Activated T-helper 17 cell treated with anti-CD3 and anti-CD28 coated beads, Interleukin-2, amount 50 U/mL, for 72 hours (primary cell): ENCODE measurements at regions not wholly inside any gene's neighbourhood (a gene's known extent, or its start where the extent isn't known, plus 50 kb on each side); places are given as distances from the start of the nearest gene placed in this dataset.
"Not testable (repeated sequence)": the region's sequence is repeated elsewhere in the genome, so short reads cannot be mapped to it uniquely, and the experiment has no call there.

Source experiments
- ATAC-seq: fragments of 150-1000 bp; cut with Tn5 transposase; replicated peaks from 2 replicates; pipeline ENCODE4 v1.10.0; 2021; ENCODE audit warnings: mild to moderate bottlenecking, moderate library complexity
- H3K27ac Mint-ChIP-seq: one replicate; pipeline ENCODE4 v1.8.0; 2022; ENCODE audit warnings: mixed read lengths
- H3K27me3 Mint-ChIP-seq: one replicate; pipeline ENCODE4 v1.8.0; 2022; ENCODE audit warnings: mixed read lengths
- H3K36me3 Mint-ChIP-seq: one replicate; pipeline ENCODE4 v1.8.0; 2022; ENCODE audit warnings: low read depth, mild to moderate bottlenecking, mixed read lengths
- H3K4me1 Mint-ChIP-seq: one replicate; pipeline ENCODE4 v1.8.0; 2022; ENCODE audit warnings: mixed read lengths
- H3K4me3 Mint-ChIP-seq: one replicate; pipeline ENCODE4 v1.8.0; 2022; ENCODE audit warnings: mild to moderate bottlenecking, mixed read lengths
- H3K9me3 Mint-ChIP-seq: one replicate; pipeline ENCODE4 v1.8.0; 2022; ENCODE audit warnings: mixed read lengths

GRCh38 chr5:174500636-174501035, 223.7 kb upstream of the MSX2 start:
- Mint-ChIP-seq H3K36me3 (no peaks in the 10 kb centered on the region), H3K9me3 (peaks cover 20% of the 10 kb centered on the region), H3K4me1 (no peaks in the 10 kb centered on the region), H3K27me3 (peaks cover 9% of the 10 kb centered on the region), H3K4me3 (no peak overlapping the region), H3K27ac (no peak overlapping the region)
- no peak for ATAC-seq

DNA sequence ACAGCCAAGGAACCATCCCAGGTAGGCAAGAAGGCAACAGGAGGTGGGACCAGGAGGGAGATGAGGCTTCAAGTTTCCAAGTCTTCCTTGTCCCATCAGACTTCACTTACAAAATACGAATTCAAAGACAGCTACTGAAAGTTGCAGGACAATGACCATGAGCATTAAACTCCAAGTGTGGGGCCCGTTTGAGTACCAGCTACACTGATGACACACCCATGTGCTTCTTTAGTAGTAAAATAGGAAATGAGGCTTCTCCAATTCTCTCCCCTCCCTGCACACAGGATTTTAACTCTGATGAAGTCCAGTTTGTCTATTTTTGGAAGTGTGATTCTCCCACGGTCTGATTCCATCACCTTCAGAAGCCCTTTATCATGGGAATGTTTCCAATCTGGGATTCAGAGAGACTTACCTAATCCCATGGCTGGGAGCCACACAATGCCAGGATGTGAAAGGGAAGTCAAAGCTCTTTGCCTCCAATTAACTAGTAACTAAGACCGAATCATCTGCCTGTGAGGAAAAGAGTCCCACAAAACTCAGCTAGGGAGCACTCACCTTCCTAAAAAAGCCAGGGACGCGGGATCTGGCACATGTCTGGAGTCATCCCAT, 222.8 kb upstream of the MSX2 start:
- no peaks in the 10 kb centered on the region for H3K36me3 Mint-ChIP-seq
- H3K9me3 Mint-ChIP-seq, result peaks cover 20% of the 10 kb centered on the region
- no peaks in the 10 kb centered on the region for H3K4me1 Mint-ChIP-seq
- peaks cover 9% of the 10 kb centered on the region for H3K27me3 Mint-ChIP-seq
- no peak overlapping the region for H3K4me3 Mint-ChIP-seq
- no peak for ATAC-seq
- no peak overlapping the region for H3K27ac Mint-ChIP-seq

GRCh38 chr5:174503086-174503460, 221.3 kb upstream of the MSX2 start:
- Mint-ChIP-seq H3K4me1 (no peaks in the 10 kb centered on the region), H3K4me3 (no peak overlapping the region), H3K9me3 (peaks cover 15% of the 10 kb centered on the region), H3K27ac (no peak overlapping the region), H3K27me3 (peaks cover 9% of the 10 kb centered on the region), H3K36me3 (no peaks in the 10 kb centered on the region)
- no peak for ATAC-seq

- H3K4me3 Mint-ChIP-seq, result no peak overlapping the region
- H3K9me3 Mint-ChIP-seq, result peaks cover 15% of the 10 kb centered on the region
- H3K4me1 Mint-ChIP-seq, result no peaks in the 10 kb centered on the region
These were observed 220.7 kb upstream of the MSX2 start for GRCh38 chr5:174503461-174504265.

DNA sequence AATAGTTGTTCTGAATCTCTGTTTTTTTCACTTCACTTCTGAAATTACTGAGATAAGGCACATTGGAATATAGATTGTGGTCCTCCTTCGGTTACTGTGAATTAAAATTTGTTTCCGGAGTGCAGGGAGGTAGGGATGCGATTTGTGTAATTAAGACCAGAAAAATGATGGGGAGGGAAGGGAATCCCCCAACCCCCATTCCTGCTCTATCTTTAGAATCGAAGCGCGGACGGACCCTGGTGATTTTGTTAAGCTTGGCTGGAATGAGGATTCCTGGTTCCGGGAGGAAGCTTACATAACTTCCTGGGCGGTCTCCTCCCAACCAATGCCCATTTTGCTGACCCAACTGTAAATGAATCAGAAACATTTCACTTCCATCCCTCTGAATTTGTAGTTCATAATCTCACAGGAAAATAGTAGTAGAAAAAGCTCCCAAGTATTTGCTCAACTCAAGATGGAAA, 220.1 kb upstream of the MSX2 start:
- no peaks in the 10 kb centered on the region for H3K36me3 Mint-ChIP-seq
- no peaks in the 10 kb centered on the region for H3K4me1 Mint-ChIP-seq
- H3K27me3 Mint-ChIP-seq, result peaks cover 9% of the 10 kb centered on the region
- no peak overlapping the region for H3K27ac Mint-ChIP-seq
- no peak overlapping the region for H3K4me3 Mint-ChIP-seq
- no peak for ATAC-seq
- H3K9me3 Mint-ChIP-seq, result peaks cover 15% of the 10 kb centered on the region

More at GRCh38 chr5:174503461-174504265, 220.7 kb upstream of the MSX2 start:
- Mint-ChIP-seq H3K36me3 (no peaks in the 10 kb centered on the region), H3K27ac (no peak overlapping the region), H3K27me3 (peaks cover 9% of the 10 kb centered on the region)
- no peak for ATAC-seq

GRCh38 chr5:174505621-174506020, 218.8 kb upstream of the MSX2 start:
- H3K36me3 Mint-ChIP-seq, result no peaks in the 10 kb centered on the region
- no peaks in the 10 kb centered on the region for H3K4me1 Mint-ChIP-seq
- peaks cover 12% of the 10 kb centered on the region for H3K27me3 Mint-ChIP-seq
- H3K27ac Mint-ChIP-seq, result no peak overlapping the region
- no peak for ATAC-seq
- H3K4me3 Mint-ChIP-seq, result no peak overlapping the region
- H3K9me3 Mint-ChIP-seq, result peaks cover 9% of the 10 kb centered on the region

- H3K27me3 Mint-ChIP-seq, H3K4me1 Mint-ChIP-seq, H3K36me3 Mint-ChIP-seq, H3K27ac Mint-ChIP-seq, ATAC-seq, H3K4me3 Mint-ChIP-seq, H3K9me3 Mint-ChIP-seq: not testable (repeated sequence)
These were observed 213.5 kb upstream of the MSX2 start for GRCh38 chr5:174510782-174511453.

DNA sequence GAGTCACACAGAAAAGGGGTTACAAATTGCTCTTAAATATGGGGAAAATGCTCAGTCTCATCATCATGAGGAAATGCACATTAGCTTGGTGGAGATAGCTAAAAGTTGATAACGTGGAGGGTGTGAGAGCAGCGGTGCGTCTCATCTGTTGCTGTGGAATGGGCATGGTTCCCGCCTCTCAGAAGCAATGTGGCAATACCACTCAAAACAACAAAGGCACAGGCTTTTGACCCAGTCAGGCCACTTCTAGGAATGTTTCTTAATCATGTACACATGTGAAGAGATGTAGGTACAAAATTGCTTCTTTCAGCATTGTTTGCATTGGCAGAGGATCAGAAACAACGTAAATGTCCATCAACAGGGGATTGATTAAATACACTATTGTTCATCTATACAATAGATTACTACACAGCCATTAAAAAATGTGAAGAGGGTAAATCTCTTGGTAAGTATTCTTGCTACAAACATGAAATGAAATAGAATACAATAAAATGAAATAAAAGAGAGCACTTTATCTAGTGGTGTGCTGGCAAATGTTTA, 212.6 kb upstream of the MSX2 start:
- Mint-ChIP-seq H3K4me3 (no peak overlapping the region), H3K9me3 (peaks cover 4% of the 10 kb centered on the region), H3K4me1 (no peaks in the 10 kb centered on the region), H3K36me3 (no peaks in the 10 kb centered on the region), H3K27ac (no peak overlapping the region), H3K27me3 (peaks cover 4% of the 10 kb centered on the region)
- no peak for ATAC-seq

DNA sequence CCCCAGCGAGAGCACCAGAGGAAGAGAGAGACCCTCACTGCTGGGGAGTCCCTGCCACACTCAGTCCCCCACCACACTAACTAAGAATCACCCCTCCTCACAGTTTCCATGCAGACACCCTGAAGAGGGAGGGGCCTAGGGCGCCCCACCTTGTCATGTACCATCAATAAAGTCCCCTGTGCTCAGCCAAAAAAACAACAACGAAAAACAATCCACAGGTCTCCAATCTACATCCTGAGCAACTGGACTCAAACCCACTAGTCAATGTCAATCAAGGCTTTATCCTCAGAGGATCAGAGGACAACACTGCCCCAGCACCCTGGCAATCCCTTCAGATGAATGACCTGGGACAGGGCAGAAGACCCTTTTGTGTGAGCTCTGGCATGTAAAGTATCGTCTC, 210.1 kb upstream of the MSX2 start:
- Mint-ChIP-seq H3K36me3 (no peaks in the 10 kb centered on the region), H3K4me3 (no peak overlapping the region), H3K4me1 (no peaks in the 10 kb centered on the region), H3K27me3 (peaks cover 4% of the 10 kb centered on the region), H3K27ac (no peak overlapping the region), H3K9me3 (peaks cover 4% of the 10 kb centered on the region)
- no peak for ATAC-seq

GRCh38 chr5:174514983-174515394, 209.4 kb upstream of the MSX2 start:
- Mint-ChIP-seq H3K27ac (no peak overlapping the region), H3K4me1 (no peaks in the 10 kb centered on the region)

GRCh38 chr5:174516741-174517140, 207.6 kb upstream of the MSX2 start:
- Mint-ChIP-seq H3K27ac (no peak overlapping the region), H3K4me1 (no peaks in the 10 kb centered on the region), H3K27me3 (peaks cover 3% of the 10 kb centered on the region), H3K9me3 (no peaks in the 10 kb centered on the region), H3K36me3 (no peaks in the 10 kb centered on the region), H3K4me3 (no peak overlapping the region)
- no peak for ATAC-seq

More at GRCh38 chr5:174514983-174515394, 209.4 kb upstream of the MSX2 start:
- Mint-ChIP-seq H3K4me3 (no peak overlapping the region), H3K9me3 (peaks cover 4% of the 10 kb centered on the region), H3K36me3 (no peaks in the 10 kb centered on the region), H3K27me3 (peaks cover 4% of the 10 kb centered on the region)
- no peak for ATAC-seq

DNA sequence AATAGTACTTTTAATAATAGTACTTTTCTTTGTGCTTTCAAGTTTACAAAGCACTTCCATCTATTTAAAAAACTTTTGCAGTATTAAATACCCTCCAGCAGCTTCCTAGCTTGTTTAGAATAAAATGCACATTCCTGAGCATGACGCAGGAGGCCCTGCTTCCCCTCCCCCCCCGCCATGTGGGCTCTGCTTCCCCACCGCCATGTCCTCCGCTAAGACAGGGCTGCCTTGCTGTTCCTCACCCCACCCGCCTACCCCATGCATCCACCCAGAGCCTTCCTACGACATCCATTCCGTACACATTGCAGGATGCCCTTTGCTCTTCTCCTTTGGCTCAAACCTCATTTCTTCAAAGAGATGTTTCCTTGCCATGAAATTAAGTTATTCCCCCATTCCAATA, 205.9 kb upstream of the MSX2 start:
- Mint-ChIP-seq H3K27me3 (peaks cover 9% of the 10 kb centered on the region), H3K36me3 (no peaks in the 10 kb centered on the region), H3K4me3 (no peak overlapping the region), H3K27ac (no peak overlapping the region), H3K4me1 (no peaks in the 10 kb centered on the region), H3K9me3 (no peaks in the 10 kb centered on the region)
- ATAC-seq, result no peak

- H3K27ac Mint-ChIP-seq, result no peak overlapping the region
- peaks cover 4% of the 10 kb centered on the region for H3K9me3 Mint-ChIP-seq
- H3K4me1 Mint-ChIP-seq, result no peaks in the 10 kb centered on the region
- ATAC-seq, result no peak
- H3K4me3 Mint-ChIP-seq, result no peak overlapping the region
- peaks cover 17% of the 10 kb centered on the region for H3K27me3 Mint-ChIP-seq
- no peaks in the 10 kb centered on the region for H3K36me3 Mint-ChIP-seq
These were observed 203.7 kb upstream of the MSX2 start for GRCh38 chr5:174520420-174521396.

- peaks cover 4% of the 10 kb centered on the region for H3K9me3 Mint-ChIP-seq
- H3K4me3 Mint-ChIP-seq, result no peak overlapping the region
- no peak overlapping the region for H3K27ac Mint-ChIP-seq
- peaks cover 17% of the 10 kb centered on the region for H3K27me3 Mint-ChIP-seq
- ATAC-seq, result no peak
- no peaks in the 10 kb centered on the region for H3K4me1 Mint-ChIP-seq
- H3K36me3 Mint-ChIP-seq, result no peaks in the 10 kb centered on the region
These were observed 202.9 kb upstream of the MSX2 start for GRCh38 chr5:174521449-174521848.
